HG03103 (cell line): ENCODE measurements at regions not wholly inside any gene's neighbourhood (a gene's known extent, or its start where the extent isn't known, plus 50 kb on each side); places are given as distances from the start of the nearest gene placed in this dataset.
"Not testable (repeated sequence)": the region's sequence is repeated elsewhere in the genome, so short reads cannot be mapped to it uniquely, and the experiment has no call there.

Experiments used
- ATAC-seq: cut with Tn5 transposase; IDR thresholded peaks from one replicate; pipeline ENCODE4 v1.9.1; 2021; ENCODE audit warnings: low read depth; ENCODE audit not compliant: unreplicated experiment

- ATAC-seq, result no peak
Measured at GRCh38 chrX:7640392-7640791, 202.6 kb upstream of the VCX start.

DNA sequence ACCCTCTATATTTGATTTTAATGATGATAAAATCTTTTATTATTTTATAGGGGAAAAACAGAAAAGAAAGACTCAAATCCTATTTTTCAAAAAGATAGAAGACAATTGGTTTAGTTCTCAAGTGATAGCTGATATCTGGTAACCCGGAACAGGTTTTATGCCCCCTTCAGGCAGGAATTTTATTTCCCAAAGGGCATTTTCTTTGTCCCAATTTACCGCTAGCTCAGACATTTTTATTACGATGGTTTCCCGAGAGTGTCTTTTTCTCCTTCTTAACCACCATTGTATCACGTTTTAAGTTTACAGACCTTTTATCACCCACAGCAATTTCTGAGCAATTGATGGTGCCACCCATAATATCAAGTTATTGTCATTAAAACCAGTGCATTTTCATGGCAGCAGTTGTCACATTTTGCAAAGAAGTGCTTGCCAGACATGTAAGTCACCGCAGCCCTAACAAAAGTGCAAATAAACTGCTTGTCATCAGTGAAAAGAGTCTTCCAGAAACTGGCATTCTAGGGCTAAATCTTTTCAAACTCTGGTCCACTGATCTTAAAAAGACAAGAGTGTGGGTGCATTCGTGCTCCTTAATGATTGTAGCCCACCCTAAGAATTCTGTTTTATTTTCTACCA, 204.8 kb upstream of the VCX start:
- no peak for ATAC-seq

- ATAC-seq, result no peak
Measured at GRCh38 chrX:7637066-7637465, 205.9 kb upstream of the VCX start.

DNA sequence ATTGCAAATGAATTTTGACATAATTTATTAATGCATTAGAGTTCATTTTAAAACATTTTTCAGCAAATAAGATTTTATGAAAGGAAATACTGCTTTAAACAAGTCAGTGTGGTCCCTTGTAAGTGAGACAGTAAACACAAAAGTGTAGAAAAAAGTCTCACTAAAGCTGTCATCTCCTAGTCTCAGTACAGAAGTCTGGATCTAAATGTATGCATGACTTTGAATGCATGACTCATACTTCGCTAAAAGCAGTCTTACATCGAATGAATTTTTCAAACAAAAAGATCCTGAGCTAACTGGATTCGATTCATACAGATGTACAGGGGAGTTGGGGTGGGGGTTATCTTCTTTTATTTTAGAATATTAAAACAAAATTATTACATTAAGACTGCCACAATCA, 207.4 kb upstream of the VCX start:
- ATAC-seq, result no peak

DNA sequence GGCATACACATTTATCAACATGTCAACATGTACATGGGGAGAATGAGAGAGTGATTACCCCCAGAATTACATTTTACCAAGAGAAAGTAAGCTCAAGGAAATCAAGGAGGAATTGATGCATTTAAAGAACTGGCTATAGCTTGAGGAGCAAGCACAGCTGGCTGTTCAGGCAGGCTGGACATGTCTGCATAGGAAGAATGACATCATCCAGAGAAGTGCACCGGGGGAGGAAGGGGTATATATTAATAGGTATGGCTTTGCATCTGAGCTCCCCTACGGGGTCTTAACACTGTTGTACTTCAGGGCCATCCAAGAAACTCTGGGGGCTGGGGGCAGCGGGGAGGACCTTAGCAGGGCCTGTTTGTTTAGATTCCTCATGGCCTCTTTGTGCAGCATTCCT, 222.4 kb upstream of the VCX start:
- no peak for ATAC-seq

GRCh38 chrX:7617994-7618393, 225.0 kb upstream of the VCX start:
- no peak for ATAC-seq

- no peak for ATAC-seq
Measured at GRCh38 chrX:7614616-7615015, 228.4 kb upstream of the VCX start.

GRCh38 chrX:7608625-7609024, 234.3 kb upstream of the VCX start:
- ATAC-seq, result not testable (repeated sequence)

GRCh38 chrX:7606039-7606652, 236.8 kb upstream of the VCX start:
- ATAC-seq, result no peak

GRCh38 chrX:7603387-7603786, 239.6 kb upstream of the VCX start:
- no peak for ATAC-seq

DNA sequence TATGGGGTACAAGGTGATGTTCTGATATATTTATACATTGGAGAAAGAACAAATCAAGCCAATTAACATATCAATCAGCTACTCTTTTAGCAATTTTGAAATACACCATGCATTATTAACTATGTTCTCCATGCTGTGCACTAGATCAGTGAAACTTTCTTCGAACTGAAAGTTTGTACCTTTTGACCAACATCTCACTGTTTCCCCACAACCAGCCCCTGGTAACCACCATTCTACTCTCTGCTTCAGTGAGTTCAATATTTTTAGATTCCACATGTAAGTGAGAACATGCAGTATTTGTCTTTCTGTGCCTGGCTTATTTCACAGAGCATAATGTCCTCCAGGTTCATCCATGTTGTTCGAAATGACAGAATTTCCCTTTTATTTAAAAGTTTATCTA, 246.1 kb upstream of the VCX start:
- ATAC-seq, result no peak

- not testable (repeated sequence) for ATAC-seq
Measured at GRCh38 chrX:7593370-7593769, 249.6 kb upstream of the VCX start.

- ATAC-seq, result no peak
Measured at GRCh38 chrX:7586126-7586525, 256.8 kb upstream of the VCX start.

DNA sequence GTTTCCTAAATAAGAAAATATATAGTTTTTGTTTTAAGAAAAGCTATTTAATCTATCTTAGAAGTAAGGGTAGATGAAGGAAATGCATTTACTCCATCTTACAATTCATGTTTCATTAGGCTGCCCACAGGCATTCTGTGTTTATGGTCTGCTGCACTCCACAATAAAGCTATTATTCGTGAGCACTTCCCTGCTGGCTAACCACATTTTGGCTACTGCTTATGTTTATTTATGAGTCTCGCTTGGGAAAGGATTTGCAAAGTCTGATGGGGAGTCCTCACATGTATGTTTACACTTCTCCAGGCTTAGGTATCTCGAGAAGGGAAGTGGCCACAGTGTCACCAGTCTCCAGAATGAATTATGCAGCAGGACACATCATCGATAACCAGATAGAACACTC, 260.8 kb upstream of the VCX start:
- ATAC-seq, result no peak

DNA sequence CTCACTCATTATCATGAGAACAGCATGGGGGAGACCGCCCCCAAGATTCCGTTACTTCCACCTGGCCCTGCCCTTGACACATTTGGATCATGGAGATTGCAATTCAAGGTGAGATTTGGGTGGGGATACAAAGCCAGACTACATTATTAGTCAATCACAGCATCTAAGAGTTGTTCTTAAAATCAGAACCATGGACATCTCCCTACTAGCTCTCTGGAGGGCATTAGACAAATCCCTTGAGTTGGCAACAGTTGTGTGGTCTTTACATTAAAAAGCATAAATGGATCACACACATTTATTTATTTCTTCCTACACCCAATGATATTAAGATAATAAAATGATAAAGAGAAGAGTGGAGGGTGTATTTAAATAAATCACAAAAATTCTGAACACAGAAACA, 262.8 kb upstream of the VCX start:
- ATAC-seq, result no peak

GRCh38 chrX:7574325-7574724, 268.6 kb upstream of the VCX start:
- ATAC-seq, result no peak

- no peak for ATAC-seq
Measured at GRCh38 chrX:7570432-7571029, 272.4 kb upstream of the VCX start.

- ATAC-seq, result no peak
Measured at GRCh38 chrX:7568597-7568996, 274.4 kb upstream of the VCX start.

GRCh38 chrX:7568130-7568529, 274.8 kb upstream of the VCX start:
- ATAC-seq, result no peak

DNA sequence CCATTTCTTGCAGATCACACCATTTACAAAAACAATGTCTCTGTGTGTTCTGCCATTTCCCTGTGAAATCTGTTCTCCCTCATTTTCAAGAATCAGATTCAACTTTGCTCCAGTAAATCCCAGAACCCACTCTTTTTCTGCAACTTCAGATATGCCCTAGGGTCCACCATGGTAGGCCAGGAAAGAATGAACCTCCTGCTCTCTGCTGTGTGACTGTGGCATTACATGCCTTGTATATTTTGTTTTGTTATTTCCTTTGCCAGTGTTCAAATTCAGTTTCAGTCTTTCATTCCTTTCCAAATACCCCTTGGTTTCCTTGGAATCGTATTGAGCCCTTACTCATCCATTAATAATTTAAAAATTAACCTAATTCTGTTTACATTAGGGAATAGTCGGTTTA, 290.2 kb upstream of the VCX start:
- ATAC-seq, result no peak

DNA sequence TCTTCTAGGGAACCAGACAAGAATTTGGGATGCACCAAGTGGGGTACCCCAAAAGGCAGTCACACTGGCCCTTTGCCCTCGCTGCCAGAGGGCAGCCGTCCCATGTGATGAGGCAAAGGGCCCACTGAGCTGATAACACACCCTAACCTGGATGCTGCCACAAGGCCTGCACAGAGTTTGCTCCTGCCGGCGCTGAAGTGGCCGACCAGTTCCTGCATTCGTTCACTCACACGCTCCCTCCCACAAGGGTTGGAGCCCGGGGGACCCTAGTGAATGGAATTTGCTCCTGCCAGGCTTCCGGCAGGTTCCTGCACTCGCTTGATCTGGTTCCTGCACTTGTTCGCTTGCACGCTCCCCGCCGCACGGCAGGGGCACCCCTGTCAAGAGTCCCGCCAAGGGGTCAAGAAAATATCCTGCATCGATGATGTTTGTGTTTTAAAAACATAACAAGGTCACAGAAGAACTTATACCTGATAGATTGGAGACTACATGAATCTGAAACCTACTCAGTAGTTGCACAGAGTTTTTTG, 296.4 kb upstream of the VCX start:
- no peak for ATAC-seq

GRCh38 chrX:7545564-7545963, 297.4 kb upstream of the VCX start:
- ATAC-seq, result no peak
